PC-3 (cell line): ENCODE measurements at regions not wholly inside any gene's neighbourhood (a gene's known extent, or its start where the extent isn't known, plus 50 kb on each side); places are given as distances from the start of the nearest gene placed in this dataset.
"Not testable (repeated sequence)": the region's sequence is repeated elsewhere in the genome, so short reads cannot be mapped to it uniquely, and the experiment has no call there.

Source experiments
- EZH2 ChIP-seq: fragments of 300-600 bp; sonication (generic); IDR thresholded peaks from one replicate; pipeline ENCODE4 v1.6.1; 2017; ENCODE audit warnings: antibody characterized with exemption, mild to moderate bottlenecking, low read length; ENCODE audit not compliant: unreplicated experiment
- TF ChIP-seq, protein P1 (sequence below): fragments of 300-600 bp; sonication (generic); conservative IDR thresholded peaks from 2 replicates; pipeline ENCODE4 v1.5.1; 2017; ENCODE audit warnings: antibody characterized with exemption, low read depth, mild to moderate bottlenecking, low read length

DNA sequence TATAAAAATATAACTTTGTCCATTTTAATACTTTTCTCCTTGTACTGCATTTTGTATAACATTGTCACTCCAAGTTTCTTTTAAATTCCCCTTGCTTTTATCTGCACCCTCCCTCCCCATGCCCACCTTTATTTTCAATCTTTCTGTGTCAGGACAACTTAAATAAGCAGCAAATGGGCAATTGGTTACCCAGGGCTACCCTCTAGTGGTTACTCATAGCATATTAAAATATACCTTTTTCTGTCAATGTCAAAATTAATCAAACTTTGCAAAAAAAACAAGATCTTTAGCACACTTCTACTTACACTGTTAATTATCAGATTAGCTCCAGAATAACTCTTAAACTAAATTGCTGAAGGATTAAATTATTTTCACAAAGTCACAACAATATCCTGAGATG lies 2334.6 kb downstream of the EPHA3 start:
- TF ChIP-seq, protein P1, sequence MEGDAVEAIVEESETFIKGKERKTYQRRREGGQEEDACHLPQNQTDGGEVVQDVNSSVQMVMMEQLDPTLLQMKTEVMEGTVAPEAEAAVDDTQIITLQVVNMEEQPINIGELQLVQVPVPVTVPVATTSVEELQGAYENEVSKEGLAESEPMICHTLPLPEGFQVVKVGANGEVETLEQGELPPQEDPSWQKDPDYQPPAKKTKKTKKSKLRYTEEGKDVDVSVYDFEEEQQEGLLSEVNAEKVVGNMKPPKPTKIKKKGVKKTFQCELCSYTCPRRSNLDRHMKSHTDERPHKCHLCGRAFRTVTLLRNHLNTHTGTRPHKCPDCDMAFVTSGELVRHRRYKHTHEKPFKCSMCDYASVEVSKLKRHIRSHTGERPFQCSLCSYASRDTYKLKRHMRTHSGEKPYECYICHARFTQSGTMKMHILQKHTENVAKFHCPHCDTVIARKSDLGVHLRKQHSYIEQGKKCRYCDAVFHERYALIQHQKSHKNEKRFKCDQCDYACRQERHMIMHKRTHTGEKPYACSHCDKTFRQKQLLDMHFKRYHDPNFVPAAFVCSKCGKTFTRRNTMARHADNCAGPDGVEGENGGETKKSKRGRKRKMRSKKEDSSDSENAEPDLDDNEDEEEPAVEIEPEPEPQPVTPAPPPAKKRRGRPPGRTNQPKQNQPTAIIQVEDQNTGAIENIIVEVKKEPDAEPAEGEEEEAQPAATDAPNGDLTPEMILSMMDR: peak; percentile 28; the same call in 1 of the 2 replicates
- TF ChIP-seq EZH2: not testable (repeated sequence)
